ENCODE measurements at regions not wholly inside any gene's neighbourhood (a gene's known extent, or its start where the extent isn't known, plus 50 kb on each side); places are given as distances from the start of the nearest gene placed in this dataset.
A peak's percentile ranks its signal among the peaks of the same experiment; 100 is the strongest.

DNA sequence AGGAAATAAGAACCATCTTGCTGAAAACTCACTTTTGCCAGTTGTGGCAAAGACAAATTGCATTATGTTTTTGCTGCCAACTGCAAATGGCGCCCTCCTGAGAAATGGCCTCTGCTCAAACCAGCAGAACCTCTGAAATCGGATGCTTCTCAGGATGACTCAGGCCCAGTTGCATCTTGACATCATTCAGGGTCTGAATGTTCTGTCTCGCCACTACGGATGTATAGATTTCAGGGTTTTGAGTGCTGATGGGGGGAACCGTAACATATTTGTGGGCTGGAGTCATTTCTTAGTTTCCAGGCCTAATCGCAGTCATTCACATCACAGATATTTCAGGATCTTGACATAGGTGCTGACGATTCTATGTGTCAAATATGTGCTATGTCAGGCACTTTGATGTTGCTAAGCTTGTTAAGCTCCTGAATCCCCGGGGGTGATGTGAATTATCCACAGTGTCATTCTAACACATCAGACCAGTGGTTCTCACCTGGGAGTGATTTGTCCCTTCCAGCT lies 207.1 kb downstream of the NFATC2 start:
- peak; percentile 27 to 47 for DNase-seq (ENCODE audit: low read depth in 2 of 2)

DNA sequence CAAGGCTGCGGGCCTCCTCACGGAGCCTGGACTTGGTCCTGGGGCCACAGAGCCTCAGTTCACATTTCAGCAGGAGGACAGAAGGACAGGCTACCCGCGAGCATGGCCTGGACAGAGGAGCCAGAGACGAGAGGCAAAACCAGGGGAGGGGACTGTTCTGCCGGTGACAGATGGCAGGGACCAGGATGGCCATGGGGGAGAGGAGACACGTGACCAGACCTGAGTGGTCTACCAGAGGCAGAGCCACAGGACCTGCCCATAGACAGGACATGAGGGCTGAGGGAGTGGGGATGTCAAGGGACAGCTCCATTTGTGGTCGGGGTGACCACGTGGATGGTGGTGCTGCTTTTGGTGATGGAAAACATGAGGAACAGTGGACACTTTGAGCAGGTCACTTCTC lies 207.9 kb downstream of the NFATC2 start:
- DNase-seq (ENCODE audit: low read depth in 2 of 2) = no peak

GRCh38 chr20:51333971-51334370 lies 208.5 kb downstream of the NFATC2 start:
- no peak for DNase-seq (ENCODE audit: low read depth in 2 of 2)

GRCh38 chr20:51333446-51333845 lies 209.1 kb downstream of the NFATC2 start:
- no peak for DNase-seq (ENCODE audit: low read depth in 2 of 2)

DNA sequence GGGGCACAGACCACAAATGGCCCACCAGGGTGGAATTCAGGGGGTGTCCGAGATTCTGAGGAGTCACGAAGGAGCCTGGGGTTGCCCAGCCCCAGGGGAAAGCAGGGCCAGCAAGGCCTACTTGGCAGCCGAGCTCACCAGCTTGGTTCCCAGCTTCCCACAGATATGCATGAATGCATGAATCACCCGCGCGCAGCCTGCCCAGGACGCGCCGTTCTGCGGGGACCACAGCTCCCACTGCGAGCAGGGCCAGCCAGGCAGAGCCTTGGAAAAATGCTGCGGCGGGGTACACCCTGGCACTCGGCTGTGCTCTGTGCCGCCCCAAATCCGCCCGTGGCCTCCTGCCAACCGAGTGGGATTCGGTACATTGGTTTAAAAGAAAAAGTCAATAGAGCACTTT lies 211.0 kb downstream of the NFATC2 start:
- DNase-seq (ENCODE audit: low read depth in 2 of 2) = no peak

DNA sequence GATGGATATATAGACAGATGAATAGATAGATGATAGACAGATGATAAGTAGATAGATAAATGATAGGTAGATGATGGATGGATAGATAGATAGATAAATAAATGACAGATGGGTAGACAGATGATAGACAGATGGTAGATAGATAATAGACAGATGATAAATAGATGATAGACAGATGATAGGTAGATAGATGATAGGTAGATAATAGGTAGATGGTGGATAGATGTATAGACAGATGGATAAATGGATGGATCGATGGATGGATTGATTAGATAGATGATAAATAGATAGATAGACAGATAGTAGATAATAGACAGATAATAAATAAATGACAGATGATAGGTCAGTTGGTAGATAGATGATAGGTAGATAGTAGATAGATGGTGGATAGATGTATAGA lies 212.7 kb downstream of the NFATC2 start:
- DNase-seq (ENCODE audit: low read depth in 2 of 2) = no peak

DNA sequence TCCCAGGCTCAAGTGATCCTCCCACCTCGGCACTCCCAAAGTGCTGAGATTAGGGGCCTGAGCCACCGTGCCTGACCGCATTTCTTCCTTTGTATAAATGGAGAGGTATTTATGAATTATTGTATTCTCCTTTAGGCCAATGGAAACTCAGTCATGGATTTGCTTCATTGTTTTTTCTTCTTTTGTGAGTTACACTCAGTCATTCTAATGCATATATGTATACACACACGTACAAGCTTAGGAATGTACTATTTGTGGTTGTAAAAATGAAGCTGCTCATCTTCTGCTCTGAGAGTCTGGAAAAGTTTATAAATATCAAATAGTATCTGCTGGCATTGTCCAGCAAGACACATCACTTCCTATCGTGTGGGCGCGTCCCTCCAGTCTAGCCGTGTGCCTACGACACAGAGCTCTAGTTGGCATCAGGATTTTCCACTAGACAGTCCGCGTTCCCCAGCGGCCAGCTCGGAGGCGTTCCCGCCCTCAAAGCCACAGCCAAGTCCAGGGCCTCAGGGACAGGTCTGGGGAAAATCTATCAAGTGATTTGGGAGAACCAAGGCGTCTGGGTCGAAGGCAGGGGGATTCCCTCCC lies 215.2 kb downstream of the NFATC2 start:
- no peak for DNase-seq (ENCODE audit: low read depth in 2 of 2)

DNA sequence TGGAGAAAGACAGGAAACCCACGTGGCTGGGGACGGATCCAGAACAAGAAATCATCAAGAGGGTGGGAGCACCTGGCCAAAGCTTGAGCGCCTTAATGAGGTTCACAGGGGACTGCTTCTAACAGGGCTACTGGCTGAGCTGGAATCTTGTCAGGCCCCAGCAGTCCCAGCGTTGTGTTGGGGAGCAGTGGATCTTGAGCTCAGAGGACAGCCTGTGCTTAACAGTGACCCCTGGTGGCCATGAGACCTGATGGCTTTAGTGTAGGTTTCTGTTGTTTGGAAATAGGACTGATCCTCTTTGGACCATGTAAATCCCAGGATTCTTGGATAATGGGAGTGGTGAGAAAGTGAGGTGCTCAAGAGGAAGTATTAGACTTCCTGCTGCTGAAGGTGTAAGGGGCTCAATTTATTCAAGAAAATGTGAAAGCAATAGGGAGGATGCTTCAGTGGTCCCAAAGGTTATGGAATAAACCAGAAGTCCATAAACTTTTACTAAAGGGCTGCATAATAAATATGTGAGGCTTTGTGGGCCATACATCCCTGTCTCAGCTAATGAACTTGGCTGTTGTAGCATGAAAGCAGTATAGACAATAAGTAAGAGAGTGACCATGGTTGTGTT lies 216.2 kb downstream of the NFATC2 start:
- DNase-seq (ENCODE audit: low read depth in 2 of 2) = peak in 1 of 2 donors; percentile 27

GRCh38 chr20:51322164-51322707 lies 220.3 kb downstream of the NFATC2 start:
- no peak for DNase-seq (ENCODE audit: low read depth in 2 of 2)

DNA sequence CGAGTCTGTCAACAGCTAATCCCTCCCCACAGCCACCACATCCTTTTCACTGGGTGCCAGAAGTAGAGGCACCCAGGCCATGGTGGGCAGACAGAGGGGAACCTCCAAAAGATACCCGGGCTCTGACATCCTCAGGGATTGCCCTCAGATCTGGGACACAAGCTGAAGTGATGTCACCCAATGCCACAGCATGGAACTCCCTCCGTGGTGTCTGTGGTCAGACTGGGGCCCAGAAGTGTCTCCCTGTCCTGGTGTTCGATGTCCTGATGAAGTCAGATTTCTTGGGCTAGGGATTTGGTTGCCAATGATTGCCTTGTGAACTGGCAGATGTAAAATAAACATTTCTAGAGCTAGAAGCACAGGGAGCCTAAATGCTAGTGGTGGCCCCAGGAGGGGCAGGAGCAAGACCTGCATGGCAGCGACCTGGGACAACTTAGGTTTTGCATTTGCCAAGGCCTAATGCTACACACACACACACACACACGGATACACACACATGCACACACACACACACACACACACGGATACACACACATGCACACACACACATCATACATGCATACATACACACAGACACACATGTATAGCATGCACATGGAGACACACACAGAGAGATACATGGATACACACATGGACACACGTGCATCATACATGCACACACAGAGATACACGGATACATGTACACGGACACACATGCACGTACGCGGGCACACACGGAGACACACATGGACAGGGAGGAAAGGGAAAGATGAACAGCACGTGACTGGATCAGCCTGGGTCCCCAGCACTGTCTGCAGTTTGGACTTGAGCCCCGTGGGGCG lies 221.0 kb downstream of the NFATC2 start:
- no peak for DNase-seq (ENCODE audit: low read depth in 2 of 2)

- no peak for DNase-seq (ENCODE audit: low read depth in 2 of 2)
Measured at GRCh38 chr20:51319522-51319921, 223.0 kb downstream of the NFATC2 start.

- DNase-seq (ENCODE audit: low read depth in 2 of 2) = peak; percentile 19 to 33
Measured at GRCh38 chr20:51318058-51318949, 224.2 kb downstream of the NFATC2 start.

DNA sequence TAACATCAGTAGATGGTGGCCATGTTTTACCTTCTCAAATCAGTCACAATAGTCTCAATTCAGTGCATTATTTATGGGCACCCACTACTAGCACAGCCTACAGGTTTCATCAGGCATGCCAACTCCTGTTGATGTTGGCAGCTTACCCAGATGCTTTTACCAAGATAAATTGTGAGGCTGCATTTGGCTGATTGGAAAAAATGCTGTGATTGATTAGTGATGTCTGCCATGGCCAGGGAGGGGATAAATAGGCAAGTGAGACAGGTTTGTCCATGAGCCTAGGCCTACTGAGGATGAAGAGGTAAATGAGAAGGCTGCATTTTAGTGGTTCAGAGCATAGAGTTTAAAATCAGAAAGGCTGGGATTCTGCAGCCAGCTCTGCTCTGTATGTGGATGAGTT lies 227.1 kb downstream of the NFATC2 start:
- no peak for DNase-seq (ENCODE audit: low read depth in 2 of 2)

DNA sequence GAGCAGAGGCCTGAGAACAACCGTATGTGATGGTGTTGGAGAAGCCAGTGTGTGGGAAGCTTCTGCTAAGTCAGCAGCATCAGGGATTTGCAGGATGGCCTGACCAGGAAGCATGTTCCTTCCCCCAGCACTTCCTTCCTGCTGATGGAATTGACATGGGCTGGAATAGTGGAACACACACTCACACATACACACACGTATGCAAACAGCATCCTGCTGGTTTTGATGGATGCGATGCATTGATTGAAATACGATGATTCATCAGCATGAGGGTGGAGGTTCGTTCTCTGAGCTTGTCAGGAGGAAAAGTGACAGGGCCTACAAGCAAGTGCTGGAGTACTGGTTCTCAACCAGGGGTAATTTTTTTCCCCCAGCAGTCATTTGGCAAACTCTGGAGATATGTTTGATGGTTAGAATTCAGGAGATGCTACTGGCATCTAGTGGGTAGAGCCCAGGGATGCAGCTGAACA lies 229.1 kb downstream of the NFATC2 start:
- DNase-seq (ENCODE audit: low read depth in 2 of 2) = no peak

- no peak for DNase-seq (ENCODE audit: low read depth in 2 of 2)
Measured at GRCh38 chr20:51312480-51312783, 230.1 kb downstream of the NFATC2 start.

- DNase-seq (ENCODE audit: low read depth in 2 of 2) = no peak
Measured at GRCh38 chr20:51311636-51312479, 230.7 kb downstream of the NFATC2 start.

DNA sequence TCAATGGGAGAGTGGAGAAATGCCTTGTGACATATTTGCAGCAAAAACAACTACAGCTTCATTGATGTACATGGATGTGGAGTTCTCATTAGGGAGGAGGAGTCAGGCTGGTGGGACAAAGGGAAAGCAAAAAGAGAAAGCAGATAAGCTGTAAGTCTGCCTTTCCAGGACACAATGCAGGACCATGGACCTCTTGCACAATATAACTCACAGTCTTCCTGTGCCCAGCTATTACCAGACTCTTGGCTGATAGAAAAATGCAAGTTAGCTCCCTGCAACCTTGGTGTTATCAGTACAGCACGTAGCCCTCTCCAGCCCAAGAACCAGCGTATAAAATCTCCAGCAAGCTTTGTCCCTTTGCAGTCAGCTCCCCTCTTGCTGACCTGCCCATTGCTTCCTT lies 232.3 kb downstream of the NFATC2 start:
- DNase-seq (ENCODE audit: low read depth in 2 of 2) = no peak

DNA sequence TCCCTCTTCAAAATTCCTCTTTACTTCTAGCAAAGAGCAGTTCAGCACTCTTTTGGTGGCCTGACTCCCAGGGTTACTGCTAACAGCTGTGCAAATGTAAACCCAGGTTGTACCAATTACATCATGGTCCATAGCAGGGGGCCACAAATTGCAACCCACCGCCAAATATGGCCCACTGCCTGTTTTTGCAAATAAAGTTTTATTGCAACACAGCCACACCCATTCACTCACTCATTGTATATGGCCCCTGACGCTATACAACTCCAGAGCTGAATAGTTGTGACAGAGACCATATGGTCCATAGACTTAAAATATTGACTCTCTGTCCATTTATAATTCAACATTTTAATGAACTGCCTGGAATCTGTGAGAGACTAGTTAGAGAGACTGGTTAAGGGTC lies 233.4 kb downstream of the NFATC2 start:
- DNase-seq (ENCODE audit: low read depth in 2 of 2) = no peak

GRCh38 chr20:51306521-51307358 lies 235.8 kb downstream of the NFATC2 start:
- peak; percentile 53 to 61 for DNase-seq (ENCODE audit: low read depth in 2 of 2)

GRCh38 chr20:51306081-51306480 lies 236.4 kb downstream of the NFATC2 start:
- DNase-seq (ENCODE audit: low read depth in 2 of 2) = no peak

All from stimulated activated CD8-positive, alpha-beta memory T cell treated with anti-CD3 and anti-CD28 coated beads, Interleukin-15, amount 100 ng/mL, for 48 hours (primary cell).